Parathyroid adenoma (tissue), 2 donors: ENCODE measurements at regions not wholly inside any gene's neighbourhood (a gene's known extent, or its start where the extent isn't known, plus 50 kb on each side); places are given as distances from the start of the nearest gene placed in this dataset.

Source experiments
- H2AFZ ChIP-seq: fragments of 300-600 bp; sonication (generic); one replicate; pipeline ENCODE4 v1.7.0; 2017; ENCODE audit warnings: antibody characterized with exemption, mild to moderate bottlenecking
- H3K27ac ChIP-seq: fragments of 300-600 bp; sonication (generic); one replicate; pipeline ENCODE4 v1.7.0; 2017
- H3K27me3 ChIP-seq: fragments of 300-600 bp; sonication (generic); one replicate; pipeline ENCODE4 v1.7.0; 2017; ENCODE audit warnings: low read length; ENCODE audit not compliant: control insufficient read depth, insufficient read depth
- H3K36me3 ChIP-seq: fragments of 300-600 bp; sonication (generic); one replicate; pipeline ENCODE4 v1.7.0; 2017; ENCODE audit warnings: low read length; ENCODE audit not compliant: control insufficient read depth, insufficient read depth
- H3K4me1 ChIP-seq: fragments of 300-600 bp; sonication (generic); one replicate; pipeline ENCODE4 v1.7.0; 2017; ENCODE audit warnings: control low read depth
- H3K4me2 ChIP-seq: fragments of 300-600 bp; sonication (generic); one replicate; pipeline ENCODE4 v1.7.0; 2017; ENCODE audit warnings: low read length
- H3K4me3 ChIP-seq: fragments of 300-600 bp; sonication (generic); one replicate; pipeline ENCODE4 v1.7.0; 2017; ENCODE audit warnings: low read depth, low read length
- H3K79me2 ChIP-seq: fragments of 300-600 bp; sonication (generic); one replicate; pipeline ENCODE4 v1.7.0; 2017; ENCODE audit warnings: control low read depth
- H3K9ac ChIP-seq: fragments of 300-600 bp; sonication (generic); one replicate; pipeline ENCODE4 v1.7.0; 2017; ENCODE audit warnings: mild to moderate bottlenecking
- H3K9me3 ChIP-seq: fragments of 300-600 bp; sonication (generic); one replicate; pipeline ENCODE4 v1.7.0; 2017; ENCODE audit warnings: low read length; ENCODE audit not compliant: control insufficient read depth
- CTCF ChIP-seq: fragments of 300-600 bp; sonication (generic); IDR thresholded peaks from one replicate; pipeline ENCODE4 v1.7.0; 2017; ENCODE audit warnings: antibody characterized with exemption, mild to moderate bottlenecking
- donor health status: primary hyperparathyroidism.

- H3K79me2 ChIP-seq, result no peaks in the 10 kb centered on the region
- no peak overlapping the region for H3K4me2 ChIP-seq
- no peak overlapping the region for H3K27ac ChIP-seq
- TF ChIP-seq CTCF, result no peak
- no peak overlapping the region for H3K4me3 ChIP-seq
- H3K9ac ChIP-seq, result no peak overlapping the region
- H3K36me3 ChIP-seq, result no peaks in the 10 kb centered on the region
- H3K4me1 ChIP-seq, result no peaks in the 10 kb centered on the region
- H2AFZ ChIP-seq, result no peak overlapping the region
- H3K27me3 ChIP-seq, result no peaks in the 10 kb centered on the region
- no peaks in the 10 kb centered on the region for H3K9me3 ChIP-seq
Observed at GRCh38 chr1:208524376-208524775, 280.2 kb upstream of the PLXNA2 start.

GRCh38 chr1:208524925-208525324 lies 280.7 kb upstream of the PLXNA2 start:
- TF ChIP-seq CTCF, result no peak
- Histone ChIP-seq H3K27me3 (no peaks in the 10 kb centered on the region), H2AFZ (no peak overlapping the region), H3K4me1 (no peaks in the 10 kb centered on the region), H3K4me3 (no peak overlapping the region), H3K9ac (no peak overlapping the region), H3K36me3 (no peaks in the 10 kb centered on the region), H3K9me3 (no peaks in the 10 kb centered on the region), H3K27ac (no peak overlapping the region), H3K79me2 (no peaks in the 10 kb centered on the region), H3K4me2 (no peak overlapping the region)

GRCh38 chr1:208525417-208525816 lies 281.2 kb upstream of the PLXNA2 start:
- Histone ChIP-seq H3K79me2 (no peaks in the 10 kb centered on the region), H3K4me2 (no peak overlapping the region), H3K4me3 (no peak overlapping the region), H3K27ac (no peak overlapping the region), H3K36me3 (no peaks in the 10 kb centered on the region), H3K9ac (no peak overlapping the region), H2AFZ (no peak overlapping the region), H3K9me3 (no peaks in the 10 kb centered on the region), H3K4me1 (no peaks in the 10 kb centered on the region), H3K27me3 (no peaks in the 10 kb centered on the region)
- TF ChIP-seq CTCF, result no peak

- Histone ChIP-seq H3K4me3 (no peak overlapping the region), H3K36me3 (no peaks in the 10 kb centered on the region), H3K27ac (no peak overlapping the region), H3K9me3 (no peaks in the 10 kb centered on the region), H2AFZ (no peak overlapping the region), H3K4me1 (no peaks in the 10 kb centered on the region), H3K4me2 (no peak overlapping the region), H3K9ac (no peak overlapping the region), H3K79me2 (no peaks in the 10 kb centered on the region), H3K27me3 (no peaks in the 10 kb centered on the region)
- TF ChIP-seq CTCF, result no peak
Observed at GRCh38 chr1:208526613-208527125, 282.5 kb upstream of the PLXNA2 start.

GRCh38 chr1:208527156-208527555 lies 283.0 kb upstream of the PLXNA2 start:
- Histone ChIP-seq H2AFZ (no peak overlapping the region), H3K4me2 (no peak overlapping the region), H3K9me3 (no peaks in the 10 kb centered on the region), H3K4me1 (no peaks in the 10 kb centered on the region), H3K36me3 (no peaks in the 10 kb centered on the region), H3K79me2 (no peaks in the 10 kb centered on the region), H3K27ac (no peak overlapping the region), H3K9ac (no peak overlapping the region), H3K4me3 (no peak overlapping the region), H3K27me3 (no peaks in the 10 kb centered on the region)
- TF ChIP-seq CTCF, result no peak
